ENCODE measurements at regions not wholly inside any gene's neighbourhood (a gene's known extent, or its start where the extent isn't known, plus 50 kb on each side); places are given as distances from the start of the nearest gene placed in this dataset.

DNA sequence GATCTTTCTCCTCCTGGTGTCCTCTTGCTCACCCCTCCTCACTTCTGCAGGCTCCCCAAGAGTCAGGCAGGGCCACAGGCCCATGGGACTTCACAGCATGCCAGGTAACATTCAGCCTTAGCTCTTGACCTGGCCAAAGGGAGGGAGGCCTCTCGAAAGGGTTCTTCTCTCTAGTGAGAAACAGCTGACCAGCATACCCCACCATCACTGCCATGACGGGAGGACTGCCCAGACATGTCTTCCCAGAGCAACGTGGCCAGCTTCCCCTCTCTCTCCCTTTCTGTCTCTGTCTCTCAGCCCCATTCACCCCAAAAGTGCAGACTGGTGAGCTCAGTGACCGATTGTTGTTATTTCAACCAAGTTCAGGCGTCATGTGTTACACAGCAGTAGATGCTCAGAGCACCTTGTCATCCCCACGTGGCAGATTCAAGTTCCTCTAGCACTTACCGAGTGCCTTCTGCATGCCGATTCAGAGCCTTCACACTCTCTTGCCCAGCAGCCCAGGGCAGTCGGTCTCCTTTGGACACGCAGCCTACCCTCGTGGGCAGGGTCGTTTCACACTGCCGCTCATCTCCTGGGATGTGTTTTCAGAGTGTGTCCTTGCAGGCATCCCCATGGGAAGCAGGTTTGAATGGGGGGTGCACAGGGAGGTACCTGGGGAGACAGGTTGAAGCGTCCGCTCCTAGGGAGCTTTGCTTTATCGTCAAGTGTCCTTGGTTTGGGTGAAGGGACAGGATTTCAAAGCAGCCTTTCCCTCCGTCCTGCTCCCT, 259.9 kb downstream of the NDUFA10 start:
- WGBS, 3 donors, result 79 to 93% (median 91%) methylated on average over 17 of the region's 17 CpGs

DNA sequence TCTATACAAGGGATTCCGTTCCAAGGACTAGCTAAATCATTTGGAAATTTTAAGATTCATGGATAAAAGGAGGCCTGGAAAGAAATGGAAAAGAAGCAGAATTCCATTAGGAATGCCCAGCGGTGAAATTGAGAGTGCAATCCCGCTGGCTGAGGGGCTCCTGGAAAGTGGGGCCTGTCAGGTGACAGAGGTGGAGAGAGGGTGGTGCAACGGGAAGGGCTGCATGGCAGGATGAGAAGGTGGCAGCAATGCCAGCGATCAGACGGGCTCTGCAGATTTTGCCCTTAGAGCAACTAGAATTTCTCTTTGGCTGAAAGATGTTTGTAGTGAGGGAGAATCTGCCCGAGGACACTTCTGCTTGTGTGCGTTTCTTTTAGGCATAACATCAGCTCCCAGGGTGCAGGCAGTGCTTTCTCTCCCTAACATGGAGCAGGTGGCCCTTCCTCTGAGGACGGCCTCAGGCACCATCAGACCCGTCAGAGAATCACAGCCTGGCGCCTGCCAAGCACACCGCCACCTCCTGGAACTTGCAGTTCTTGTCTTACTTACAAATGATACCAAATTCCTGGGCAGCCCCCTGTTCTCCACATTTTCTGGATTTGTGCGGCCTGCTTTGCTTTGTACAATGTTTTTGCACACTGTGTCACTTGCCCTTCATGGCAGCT, 261.6 kb downstream of the NDUFA10 start:
- H3K27ac ChIP-seq (ENCODE audit: low read depth, low read length), result no peak overlapping the region
- WGBS, 3 donors, result 81 to 89% (median 88%) methylated on average over 13 of the region's 13 CpGs

More for the DNA sequence above, 259.9 kb downstream of the NDUFA10 start:
- no peak overlapping the region for H3K27ac ChIP-seq (ENCODE audit: low read depth, low read length)

GRCh38 chr2:239762655-239763269, 262.4 kb downstream of the NDUFA10 start:
- no peak overlapping the region for H3K27ac ChIP-seq (ENCODE audit: low read depth, low read length)
- 74 to 81% (median 76%) methylated on average over 14 of the region's 14 CpGs for WGBS, 3 donors

DNA sequence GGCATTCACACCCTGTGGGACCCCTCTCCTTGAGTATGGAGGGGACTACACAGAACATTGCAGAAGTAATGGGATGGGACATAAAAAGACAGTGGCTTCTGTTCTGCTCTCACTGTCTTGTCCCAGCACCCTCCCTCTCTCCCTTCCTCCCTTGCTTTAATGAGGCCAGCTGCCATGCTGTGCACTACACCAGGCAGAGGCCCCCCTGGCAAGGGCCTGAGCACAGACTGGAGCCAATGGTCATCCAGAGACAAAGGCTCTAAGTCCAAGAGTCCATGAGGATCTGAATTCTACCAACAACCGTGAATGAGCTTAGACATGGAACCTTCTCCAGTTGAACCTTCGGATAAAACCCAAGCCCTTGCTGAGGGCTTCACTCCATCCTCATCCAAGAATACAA, 263.0 kb downstream of the NDUFA10 start:
- H3K27ac ChIP-seq (ENCODE audit: low read depth, low read length), result no peak overlapping the region
- 96 to 98% (median 98%) methylated on average over 2 of the region's 2 CpGs for WGBS, 3 donors

DNA sequence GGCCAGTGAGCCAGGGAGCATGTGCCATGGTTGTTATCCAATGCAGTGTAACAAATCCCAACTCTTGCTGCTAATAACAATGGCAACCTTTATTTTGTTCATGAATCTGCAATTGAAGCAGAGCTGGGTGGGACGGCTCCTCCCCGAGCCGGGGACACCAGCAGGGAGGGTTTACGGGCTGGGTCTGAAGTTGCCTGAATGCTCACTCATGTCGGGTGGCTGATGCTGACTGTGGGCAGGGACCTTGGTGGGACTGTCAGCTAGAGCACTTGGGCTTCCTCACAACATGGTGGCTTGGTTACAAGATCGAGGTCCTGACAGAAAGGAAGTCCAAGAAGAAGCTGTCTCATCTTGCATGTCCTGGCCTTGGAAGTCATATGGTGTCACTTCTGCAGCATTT, 264.5 kb downstream of the NDUFA10 start:
- 91 to 95% (median 94%) methylated on average over 6 of the region's 6 CpGs for WGBS, 3 donors
- H3K27ac ChIP-seq (ENCODE audit: low read depth, low read length), result no peak overlapping the region

DNA sequence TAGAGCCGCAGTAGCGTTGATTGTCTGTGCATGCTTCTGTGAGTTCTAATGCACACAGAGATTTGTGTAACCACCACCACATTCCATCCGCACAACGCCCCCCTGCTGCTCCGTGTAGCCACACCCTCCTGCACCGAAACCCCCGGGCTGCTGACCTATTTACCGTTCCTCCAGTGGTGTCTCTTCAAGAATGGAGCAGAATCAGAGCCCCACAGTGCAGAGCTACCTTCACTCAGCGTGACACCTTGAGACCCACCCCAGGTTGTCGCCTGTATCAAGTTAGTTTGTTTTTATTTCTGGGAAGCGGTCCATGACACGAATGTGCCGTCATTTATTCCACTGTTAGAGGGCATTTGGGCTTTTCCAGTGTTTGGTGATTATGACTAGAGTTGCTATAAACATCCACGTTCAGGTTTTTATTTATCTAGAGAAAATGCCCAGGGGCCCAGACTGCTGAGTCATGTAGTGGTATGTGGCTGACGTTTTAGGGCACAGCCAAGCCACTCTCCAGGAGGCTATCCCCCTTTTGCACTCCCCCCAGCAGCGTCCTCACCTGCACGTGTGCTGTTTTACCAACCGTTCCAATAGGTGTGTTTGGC, 266.8 kb downstream of the NDUFA10 start:
- H3K27ac ChIP-seq (ENCODE audit: low read depth, low read length), result no peak overlapping the region

GRCh38 chr2:239756790-239757760, 268.1 kb downstream of the NDUFA10 start:
- no peak overlapping the region for H3K27ac ChIP-seq (ENCODE audit: low read depth, low read length)

More for the DNA sequence above, 266.8 kb downstream of the NDUFA10 start:
- 48 to 69% (median 66%) methylated on average over 18 of the region's 18 CpGs for WGBS, 3 donors

DNA sequence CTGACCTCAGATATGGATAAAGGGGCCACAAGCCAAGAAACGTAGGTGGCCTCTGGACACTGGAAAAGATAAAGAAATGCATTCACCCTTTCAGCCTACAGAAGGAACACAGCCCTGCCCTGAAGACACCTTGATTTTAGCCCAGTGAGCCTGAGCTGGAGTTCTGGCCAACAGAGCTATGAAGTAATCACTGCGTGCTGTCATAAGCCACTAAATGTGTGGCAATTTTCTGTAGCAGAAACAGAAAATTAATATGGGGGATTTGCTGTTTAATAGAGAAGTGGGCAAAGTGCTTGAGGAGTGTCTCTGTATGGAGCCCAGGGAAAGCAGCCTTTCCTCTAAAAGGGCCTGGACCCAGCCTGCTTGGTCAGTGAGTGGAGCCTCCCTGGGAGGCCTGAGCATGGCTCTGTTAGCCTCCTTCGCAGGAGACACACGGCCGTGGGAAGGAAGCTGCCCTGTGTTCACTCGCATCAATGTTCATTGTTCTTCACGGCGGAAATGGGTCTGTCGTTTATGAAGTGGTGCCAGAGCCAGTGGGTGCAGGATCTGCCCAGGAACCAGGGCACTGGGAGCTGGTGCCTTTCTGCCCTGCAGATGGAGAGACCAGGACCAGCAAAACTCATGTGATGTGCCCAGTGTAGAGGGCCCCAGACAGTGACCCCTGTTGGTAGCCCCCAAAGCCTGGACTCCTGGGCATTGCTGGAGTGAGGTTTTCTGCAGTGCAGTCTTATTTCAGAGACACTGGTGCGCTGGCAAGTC, 268.9 kb downstream of the NDUFA10 start:
- H3K27ac ChIP-seq (ENCODE audit: low read depth, low read length), result no peak overlapping the region
- WGBS, 3 donors, result 59 to 62% (median 60%) methylated on average over 10 of the region's 10 CpGs

More at GRCh38 chr2:239756790-239757760, 268.1 kb downstream of the NDUFA10 start:
- WGBS, 3 donors, result 52 to 57% (median 55%) methylated on average over 31 of the region's 31 CpGs

GRCh38 chr2:239753401-239753837, 271.7 kb downstream of the NDUFA10 start:
- H3K27ac ChIP-seq (ENCODE audit: low read depth, low read length), result no peak overlapping the region
- WGBS, 3 donors, result 63 to 86% (median 85%) methylated on average over 14 of the region's 14 CpGs

DNA sequence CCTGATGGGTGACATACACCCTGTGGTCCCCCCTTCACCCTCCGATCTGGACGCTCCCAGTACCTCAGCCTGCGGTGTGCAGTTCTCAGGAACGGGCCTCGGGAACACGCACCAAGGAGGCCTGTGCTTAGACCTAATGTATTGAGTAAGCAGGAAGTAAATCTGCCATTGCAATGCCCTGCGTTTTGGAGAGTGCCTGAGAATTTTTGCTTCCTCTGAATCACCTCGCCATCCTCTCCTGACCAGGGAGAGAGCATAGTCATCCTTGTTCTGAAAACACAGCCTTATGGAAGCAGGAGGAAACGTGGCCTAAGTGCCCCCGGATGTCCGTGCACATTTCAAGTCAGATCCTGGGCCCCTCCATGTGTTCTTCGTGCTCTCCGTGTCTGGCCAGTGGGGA, 272.2 kb downstream of the NDUFA10 start:
- 65 to 81% (median 70%) methylated on average over 13 of the region's 13 CpGs for WGBS, 3 donors
- no peak overlapping the region for H3K27ac ChIP-seq (ENCODE audit: low read depth, low read length)

GRCh38 chr2:239751679-239752355, 273.3 kb downstream of the NDUFA10 start:
- no peak overlapping the region for H3K27ac ChIP-seq (ENCODE audit: low read depth, low read length)
- 39 to 59% (median 41%) methylated on average over 23 to 24 of the region's 24 CpGs for WGBS, 3 donors

- 65 to 68% (median 66%) methylated on average over 22 of the region's 22 CpGs for WGBS, 3 donors
- no peak overlapping the region for H3K27ac ChIP-seq (ENCODE audit: low read depth, low read length)
Measured at GRCh38 chr2:239750929-239751678, 274.0 kb downstream of the NDUFA10 start.

- 77 to 95% (median 92%) methylated on average over 29 of the region's 29 CpGs for WGBS, 3 donors
- H3K27ac ChIP-seq (ENCODE audit: low read depth, low read length), result no peak overlapping the region
Measured at GRCh38 chr2:239750045-239750835, 274.9 kb downstream of the NDUFA10 start.

GRCh38 chr2:239749272-239749873, 275.8 kb downstream of the NDUFA10 start:
- 78 to 92% (median 91%) methylated on average over 12 of the region's 12 CpGs for WGBS, 3 donors
- H3K27ac ChIP-seq (ENCODE audit: low read depth, low read length), result no peak overlapping the region

- no peak overlapping the region for H3K27ac ChIP-seq (ENCODE audit: low read depth, low read length)
- WGBS, 3 donors, result 78 to 91% (median 91%) methylated on average over 9 of the region's 9 CpGs
Measured at GRCh38 chr2:239748811-239749210, 276.3 kb downstream of the NDUFA10 start.
